Peyer's patch (tissue), 4 donors: ENCODE measurements at regions not wholly inside any gene's neighbourhood (a gene's known extent, or its start where the extent isn't known, plus 50 kb on each side); places are given as distances from the start of the nearest gene placed in this dataset.

Source experiments
- DNase-seq, 3 donors: peaks; one replicate each; pipeline ENCODE4 v3.0.0-alpha.2; 2017 to 2019
- H3K27ac ChIP-seq, 4 donors: fragments of 200-600 bp; sonication (generic); one replicate each; pipeline ENCODE4 v1.5.1; 2016 to 2019
- H3K27me3 ChIP-seq, 2 donors: fragments of 200-600 bp; sonication (generic); one replicate each; pipeline ENCODE4 v1.5.1; 2019
- H3K36me3 ChIP-seq, 3 donors: fragments of 200-600 bp; sonication (generic); one replicate each; pipeline ENCODE4 v1.5.1; 2016 to 2019
- H3K4me1 ChIP-seq, 4 donors: fragments of 200-600 bp; sonication (generic); one replicate each; pipeline ENCODE4 v1.5.1; 2016 to 2019
- H3K4me3 ChIP-seq, 4 donors: fragments of 200-600 bp; sonication (generic); 1 replicate in 3 of 4; 2 replicates in 1 of 4; pipeline ENCODE4 v1.5.1; 2016 to 2019; ENCODE audit warnings: mild to moderate bottlenecking in 1 of 4
- H3K9me3 ChIP-seq, 4 donors: fragments of 200-600 bp; sonication (generic); one replicate each; pipeline ENCODE4 v1.5.1; 2016 to 2019; ENCODE audit warnings: mild to moderate bottlenecking in 1 of 4
- CTCF ChIP-seq, 6 experiments: fragments of 450-650 bp in 4 of 6; fragments of 200-600 bp in 2 of 6; sonication (generic) in 1 of 6; IDR thresholded peaks; one replicate each; pipeline ENCODE4 v1.5.1; 2017 to 2019; ENCODE audit warnings: antibody characterized with exemption in 6 of 6, mild to moderate bottlenecking in 3 of 6, moderate library complexity in 1 of 6
- POLR2A ChIP-seq, 2 donors: fragments of 450-650 bp; IDR thresholded peaks; one replicate each; pipeline ENCODE4 v1.5.1; 2017; ENCODE audit warnings: antibody characterized with exemption in 2 of 2, mild to moderate bottlenecking in 2 of 2, moderate library complexity in 2 of 2

GRCh38 chr2:163175294-163175693 lies 336.7 kb upstream of the KCNH7 start:
- Histone ChIP-seq H3K4me1 (no peaks in the 10 kb centered on the region), H3K27ac (no peak overlapping the region), H3K4me3 (no peak overlapping the region), H3K27me3 (no peaks in the 10 kb centered on the region), H3K36me3 (no peaks in the 10 kb centered on the region), H3K9me3 (no peaks in the 10 kb centered on the region)
- DNase-seq: no peak
- TF ChIP-seq CTCF (IDR thresholded peaks at IDR 0.05) (no peak), POLR2A (IDR thresholded peaks at IDR 0.05) (no peak)

- Histone ChIP-seq H3K27ac (no peak overlapping the region), H3K9me3 (no peaks in the 10 kb centered on the region), H3K27me3 (no peaks in the 10 kb centered on the region), H3K36me3 (no peaks in the 10 kb centered on the region), H3K4me1 (no peaks in the 10 kb centered on the region), H3K4me3 (no peak overlapping the region)
- no peak for DNase-seq
- TF ChIP-seq POLR2A (IDR thresholded peaks at IDR 0.05) (no peak), CTCF (IDR thresholded peaks at IDR 0.05) (no peak)
Measured at GRCh38 chr2:163173591-163173990, 335.0 kb upstream of the KCNH7 start.

DNA sequence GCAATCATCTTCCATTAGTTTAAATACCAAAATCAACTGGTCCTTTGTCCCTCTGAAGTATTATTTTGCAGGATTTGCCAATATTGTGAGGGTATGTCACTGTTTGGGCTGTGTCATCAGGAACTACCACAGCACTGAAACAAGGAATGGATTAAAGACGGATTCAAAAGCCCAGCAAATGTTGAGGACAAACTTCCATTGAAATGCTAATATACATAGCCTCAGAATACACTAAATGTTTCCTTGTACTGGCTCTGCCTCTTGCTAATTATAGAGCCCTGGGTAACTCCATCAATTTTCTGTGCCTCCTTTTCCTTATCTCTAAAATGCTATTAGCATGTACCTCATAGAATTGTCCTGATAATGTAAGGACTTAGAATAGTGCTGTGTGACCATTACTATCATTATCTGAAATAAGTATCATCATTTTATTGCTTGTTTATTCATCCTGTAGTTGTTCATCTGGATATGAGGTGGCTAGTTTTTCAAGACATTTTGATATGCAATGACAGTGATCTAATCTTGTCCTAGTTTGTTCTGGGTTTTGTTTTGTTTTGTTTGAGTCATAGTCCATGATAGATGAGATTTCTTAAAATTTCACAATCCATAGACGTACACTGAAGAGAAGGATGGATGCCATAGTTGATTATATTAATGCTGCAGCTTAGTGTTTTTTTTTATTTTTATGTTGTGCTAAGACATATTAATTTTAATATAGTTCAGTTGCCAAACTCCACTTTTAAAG lies 333.4 kb upstream of the KCNH7 start:
- Histone ChIP-seq H3K4me3 (no peak overlapping the region), H3K27me3 (no peaks in the 10 kb centered on the region), H3K36me3 (no peaks in the 10 kb centered on the region), H3K27ac (no peak overlapping the region), H3K4me1 (no peaks in the 10 kb centered on the region), H3K9me3 (no peaks in the 10 kb centered on the region)
- DNase-seq: no peak
- TF ChIP-seq CTCF (IDR thresholded peaks at IDR 0.05) (no peak), POLR2A (IDR thresholded peaks at IDR 0.05) (no peak)

- no peak for TF ChIP-seq CTCF (IDR thresholded peaks at IDR 0.05)
- no peak for TF ChIP-seq POLR2A (IDR thresholded peaks at IDR 0.05)
- no peak for DNase-seq
- Histone ChIP-seq H3K9me3 (no peaks in the 10 kb centered on the region), H3K27ac (no peak overlapping the region), H3K4me3 (no peak overlapping the region), H3K27me3 (no peaks in the 10 kb centered on the region), H3K4me1 (no peaks in the 10 kb centered on the region), H3K36me3 (no peaks in the 10 kb centered on the region)
Measured at GRCh38 chr2:163157891-163158496, 319.4 kb upstream of the KCNH7 start.

GRCh38 chr2:163157411-163157810 lies 318.8 kb upstream of the KCNH7 start:
- TF ChIP-seq POLR2A (IDR thresholded peaks at IDR 0.05): no peak
- no peak for TF ChIP-seq CTCF (IDR thresholded peaks at IDR 0.05)
- Histone ChIP-seq H3K27ac (no peak overlapping the region), H3K4me3 (no peak overlapping the region), H3K9me3 (no peaks in the 10 kb centered on the region), H3K27me3 (no peaks in the 10 kb centered on the region), H3K36me3 (no peaks in the 10 kb centered on the region), H3K4me1 (no peaks in the 10 kb centered on the region)
- DNase-seq: no peak
